Keratinocyte (primary cell): ENCODE measurements at regions not wholly inside any gene's neighbourhood (a gene's known extent, or its start where the extent isn't known, plus 50 kb on each side); places are given as distances from the start of the nearest gene placed in this dataset.
A peak's percentile ranks its signal among the peaks of the same experiment; 100 is the strongest.

Source experiments
- DNase-seq: peaks from one replicate; pipeline ENCODE4 v3.0.0-alpha.2; 2011; ENCODE audit warnings: low read depth, missing footprints, low spot score
- FAIRE-seq: peaks from 2 replicates; lab custom pipeline; 2011; peaks lifted over from hg19 to GRCh38; lab: Jason Lieb, UNC
- H2AFZ ChIP-seq: 2 replicates; pipeline ENCODE4 v1.6.0; 2012; ENCODE audit warnings: low read length, control low read depth, inconsistent platforms; ENCODE audit not compliant: control insufficient read depth
- H3K27ac ChIP-seq: 2 replicates; pipeline ENCODE4 v1.5.1; 2011; ENCODE audit warnings: low read length; ENCODE audit not compliant: control insufficient read depth, insufficient read depth
- H3K27me3 ChIP-seq: 3 replicates; pipeline ENCODE4 v1.6.0; 2011; ENCODE audit warnings: low read length; ENCODE audit not compliant: control insufficient read depth, insufficient read depth; ENCODE audit errors: extremely low read depth
- H3K36me3 ChIP-seq, 2 experiments: 2 replicates in 1 of 2; 3 replicates in 1 of 2; pipeline ENCODE4 v1.5.1; 2011; ENCODE audit warnings: low read length in 2 of 2, mild to moderate bottlenecking in 1 of 2; ENCODE audit not compliant: control insufficient read depth in 2 of 2, insufficient read depth in 2 of 2; ENCODE audit errors: extremely low read depth in 1 of 2
- H3K4me1 ChIP-seq: 3 replicates; pipeline ENCODE4 v1.5.1; 2011; ENCODE audit warnings: low read length; ENCODE audit not compliant: control insufficient read depth, insufficient read depth; ENCODE audit errors: extremely low read depth
- H3K4me2 ChIP-seq: 3 replicates; pipeline ENCODE4 v1.6.0; 2011; ENCODE audit warnings: low read depth, low read length; ENCODE audit not compliant: control insufficient read depth, insufficient read depth; ENCODE audit errors: extremely low read depth
- H3K4me3 ChIP-seq, 3 experiments: fragments of 200-600 bp in 1 of 3; sonication (generic) in 1 of 3; 2 replicates in 2 of 3; 3 replicates in 1 of 3; pipeline ENCODE4 v1.5.1; 2011 to 2016; ENCODE audit warnings: low read length in 3 of 3, mild to moderate bottlenecking in 3 of 3, control low read depth in 2 of 3, inconsistent platforms in 1 of 3, low read depth in 1 of 3, mixed read lengths in 1 of 3, mixed run types in 1 of 3, moderate library complexity in 1 of 3; ENCODE audit not compliant: control insufficient read depth in 2 of 3, insufficient read depth in 2 of 3; ENCODE audit errors: extremely low read depth in 1 of 3
- H3K79me2 ChIP-seq: 2 replicates; pipeline ENCODE4 v1.6.0; 2012; ENCODE audit warnings: low read length; ENCODE audit not compliant: control insufficient read depth, insufficient read depth
- H3K9ac ChIP-seq: 3 replicates; pipeline ENCODE4 v1.6.0; 2011; ENCODE audit warnings: low read length; ENCODE audit not compliant: control insufficient read depth, insufficient read depth; ENCODE audit errors: extremely low read depth
- H3K9me1 ChIP-seq: 3 replicates; pipeline ENCODE4 v1.6.0; 2011; ENCODE audit warnings: low read length; ENCODE audit not compliant: control insufficient read depth, insufficient read depth; ENCODE audit errors: extremely low read depth
- H3K9me3 ChIP-seq: 2 replicates; pipeline ENCODE4 v1.5.1; 2012; ENCODE audit warnings: low read depth, low read length; ENCODE audit not compliant: control insufficient read depth
- H4K20me1 ChIP-seq: 3 replicates; pipeline ENCODE4 v1.6.0; 2011; ENCODE audit warnings: low read length; ENCODE audit not compliant: control insufficient read depth, insufficient read depth; ENCODE audit errors: extremely low read depth
- CTCF ChIP-seq, 3 experiments: IDR thresholded peaks in 1 of 3; conservative IDR thresholded peaks in 1 of 3; optimal IDR thresholded peaks in 1 of 3; 2 replicates in 2 of 3; 3 replicates in 1 of 3; pipeline versions ENCODE3 to v1.5.1; 2011; ENCODE audit warnings: low read length in 3 of 3, mild to moderate bottlenecking in 3 of 3, moderate library complexity in 2 of 3, control low read depth in 1 of 3, inconsistent platforms in 1 of 3; ENCODE audit not compliant: insufficient read depth in 2 of 3; ENCODE audit errors: extremely low read depth in 1 of 3
- EZH2 ChIP-seq: IDR thresholded peaks from one replicate; pipeline ENCODE4 v1.6.1; 2012; ENCODE audit warnings: inconsistent platforms, mild to moderate bottlenecking, low read length, moderate library complexity
- dilution Hi-C: fragments of 300-500 bp; cut with MboI; formaldehyde crosslinking; loops from one replicate; pipeline ENCODE4 v1.7.0; 2020; ENCODE audit warnings: low sequenced_read_pairs; ENCODE audit not compliant: extremely low pct_ligation_motif_present

GRCh38 chr11:95365348-95365747 lies 134.3 kb upstream of the SESN3 start:
- H3K4me1 ChIP-seq = peaks cover 21% of the 10 kb centered on the region
- no peak overlapping the region for H3K4me2 ChIP-seq
- no peak for DNase-seq
- no peak overlapping the region for H2AFZ ChIP-seq
- no peak overlapping the region for H3K9ac ChIP-seq
- no peak for TF ChIP-seq CTCF (optimal IDR thresholded peaks at IDR 0.05 in 1 of 3, IDR thresholded peaks at IDR 0.05 in 1 of 3, conservative IDR thresholded peaks at IDR 0.05 in 1 of 3; ENCODE audit: extremely low read depth in 1 of 3, insufficient read depth in 2 of 3, low read length in 3 of 3)
- no peaks in the 10 kb centered on the region for H3K9me3 ChIP-seq
- no peaks in the 10 kb centered on the region for H3K27me3 ChIP-seq
- H3K9me1 ChIP-seq = no peaks in the 10 kb centered on the region
- dilution Hi-C loops = no loop called here
- no peak overlapping the region for H3K4me3 ChIP-seq
- FAIRE-seq = no peak
- no peaks in the 10 kb centered on the region for H3K36me3 ChIP-seq
- H3K79me2 ChIP-seq = no peaks in the 10 kb centered on the region
- no peaks in the 10 kb centered on the region for H4K20me1 ChIP-seq
- no peak overlapping the region for H3K27ac ChIP-seq

DNA sequence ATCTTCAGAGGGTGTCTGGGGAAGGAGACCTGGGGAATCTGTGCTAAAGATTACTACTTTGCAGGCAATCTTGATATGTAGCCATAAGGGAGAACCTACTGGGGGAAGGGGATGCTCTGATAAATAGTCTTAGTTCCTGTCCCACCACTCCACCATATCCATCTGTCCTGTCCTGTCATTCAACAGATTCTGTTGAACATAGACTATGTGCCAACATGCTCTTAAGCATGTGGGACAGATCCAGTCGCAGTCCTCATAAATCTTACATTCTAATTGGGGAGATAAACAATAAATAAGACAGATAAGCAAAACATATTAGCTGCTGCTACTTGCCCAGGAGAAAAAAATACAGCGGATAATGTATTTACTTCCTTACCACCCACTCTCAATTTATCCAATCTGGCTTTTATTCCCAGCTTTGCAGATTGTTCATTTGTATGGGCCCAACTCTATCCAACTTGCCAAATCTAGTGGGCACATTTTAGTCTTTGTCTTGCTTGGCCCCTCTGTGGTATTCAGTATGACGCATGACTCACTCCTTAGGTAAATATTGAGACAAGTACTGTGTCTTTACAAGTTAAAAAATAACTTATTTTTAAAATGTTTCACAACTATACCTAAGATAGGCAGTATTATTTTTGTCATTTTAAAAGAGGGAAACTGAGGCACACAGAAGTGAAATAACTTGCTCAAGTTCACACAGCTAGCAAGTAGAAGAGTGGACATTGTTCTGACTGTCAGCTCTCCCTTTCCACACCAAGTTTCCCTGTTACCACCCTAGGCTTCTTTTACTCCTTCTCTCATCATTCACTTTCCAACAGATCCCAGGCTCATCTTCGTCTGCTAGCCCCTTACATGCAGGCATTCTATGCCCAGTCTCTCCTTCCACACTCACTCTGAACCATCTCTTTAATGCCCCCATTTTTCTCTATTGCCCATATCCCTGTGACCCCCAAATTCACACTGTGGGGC lies 133.6 kb upstream of the SESN3 start:
- H3K36me3 ChIP-seq = no peaks in the 10 kb centered on the region
- H4K20me1 ChIP-seq = no peaks in the 10 kb centered on the region
- H3K4me3 ChIP-seq = no peak overlapping the region
- no peak overlapping the region for H3K9ac ChIP-seq
- dilution Hi-C loops = no loop called here
- TF ChIP-seq EZH2 = no peak
- no peak for TF ChIP-seq CTCF (optimal IDR thresholded peaks at IDR 0.05 in 1 of 3, IDR thresholded peaks at IDR 0.05 in 1 of 3, conservative IDR thresholded peaks at IDR 0.05 in 1 of 3; ENCODE audit: extremely low read depth in 1 of 3, insufficient read depth in 2 of 3, low read length in 3 of 3)
- H3K27ac ChIP-seq = no peak overlapping the region
- no peaks in the 10 kb centered on the region for H3K27me3 ChIP-seq
- no peaks in the 10 kb centered on the region for H3K9me1 ChIP-seq
- DNase-seq (no peak), FAIRE-seq (peak; percentile 52)
- H3K4me2 ChIP-seq = peak overlapping the region; percentile 17
- H3K9me3 ChIP-seq = no peaks in the 10 kb centered on the region
- no peak overlapping the region for H2AFZ ChIP-seq
- no peaks in the 10 kb centered on the region for H3K79me2 ChIP-seq
- H3K4me1 ChIP-seq = peaks cover 27% of the 10 kb centered on the region
